ENCODE measurements at regions not wholly inside any gene's neighbourhood (a gene's known extent, or its start where the extent isn't known, plus 50 kb on each side); places are given as distances from the start of the nearest gene placed in this dataset.
"Not testable (repeated sequence)": the region's sequence is repeated elsewhere in the genome, so short reads cannot be mapped to it uniquely, and the experiment has no call there.

- no peak for DNase-seq
Measured at GRCh38 chr6:27804851-27805250, 107.3 kb downstream of the OR2B2 start.

- DNase-seq = no peak
Measured at GRCh38 chr6:27800731-27801373, 111.3 kb downstream of the OR2B2 start.

- DNase-seq = no peak
Measured at GRCh38 chr6:27797960-27798359, 114.2 kb downstream of the OR2B2 start.

- not testable (repeated sequence) for DNase-seq
Measured at GRCh38 chr6:27796736-27797481, 115.3 kb downstream of the OR2B2 start.

- peak; percentile 49 for DNase-seq
Measured at GRCh38 chr6:27795697-27796494, 116.3 kb downstream of the OR2B2 start.

GRCh38 chr6:27791182-27791943 lies 120.8 kb downstream of the OR2B2 start:
- DNase-seq = peak; percentile 77

GRCh38 chr6:27788376-27788775 lies 123.8 kb downstream of the OR2B2 start:
- DNase-seq = not testable (repeated sequence)

GRCh38 chr6:27786048-27786447 lies 126.1 kb downstream of the OR2B2 start:
- DNase-seq = no peak

- DNase-seq = no peak
Measured at GRCh38 chr6:27785294-27785693, 126.9 kb downstream of the OR2B2 start.

GRCh38 chr6:27782748-27783147 lies 129.4 kb downstream of the OR2B2 start:
- no peak for DNase-seq

- no peak for DNase-seq
Measured at GRCh38 chr6:27778625-27779417, 133.4 kb downstream of the OR2B2 start.

GRCh38 chr6:27777614-27778355 lies 134.4 kb downstream of the OR2B2 start:
- DNase-seq = no peak

GRCh38 chr6:27777126-27777525 lies 135.1 kb downstream of the OR2B2 start:
- DNase-seq = no peak

- no peak for DNase-seq
Measured at GRCh38 chr6:27776504-27776903, 135.7 kb downstream of the OR2B2 start.

- no peak for DNase-seq
Measured at GRCh38 chr6:27775796-27776184, 136.4 kb downstream of the OR2B2 start.

GRCh38 chr6:27775138-27775795 lies 136.9 kb downstream of the OR2B2 start:
- DNase-seq = not testable (repeated sequence)

- DNase-seq = not testable (repeated sequence)
Measured at GRCh38 chr6:27774264-27774600, 138.0 kb downstream of the OR2B2 start.

- DNase-seq = not testable (repeated sequence)
Measured at GRCh38 chr6:27773542-27774263, 138.5 kb downstream of the OR2B2 start.

- peak; percentile 93 for DNase-seq
Measured at GRCh38 chr6:27772261-27773001, 139.8 kb downstream of the OR2B2 start.
